ENCODE measurements at regions not wholly inside any gene's neighbourhood (a gene's known extent, or its start where the extent isn't known, plus 50 kb on each side); places are given as distances from the start of the nearest gene placed in this dataset.

DNA sequence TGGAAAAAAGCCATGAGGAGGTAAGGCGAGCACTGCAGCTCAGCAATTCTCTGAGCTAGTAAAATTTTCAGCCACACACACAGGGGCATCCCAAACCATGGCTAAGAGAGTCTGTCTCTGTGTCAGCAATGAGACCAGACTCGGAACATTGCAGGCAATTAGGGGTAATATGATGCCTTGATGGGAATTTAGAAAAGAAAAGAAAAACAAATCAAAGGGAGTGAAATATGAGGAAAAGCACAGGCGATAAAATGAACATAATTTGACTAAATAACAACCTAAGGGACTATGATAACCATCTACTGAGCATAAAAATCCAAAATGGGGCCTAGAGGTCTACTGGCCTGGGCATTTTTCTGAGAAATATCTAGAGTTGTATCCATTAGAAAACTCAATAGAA is 546.0 kb upstream of the PSMD7 start:
- TF ChIP-seq POLR2AphosphoS5 (IDR thresholded peaks at IDR 0.05; ENCODE audit: low read depth, low read length), result no peak
- TF ChIP-seq, protein P1, sequence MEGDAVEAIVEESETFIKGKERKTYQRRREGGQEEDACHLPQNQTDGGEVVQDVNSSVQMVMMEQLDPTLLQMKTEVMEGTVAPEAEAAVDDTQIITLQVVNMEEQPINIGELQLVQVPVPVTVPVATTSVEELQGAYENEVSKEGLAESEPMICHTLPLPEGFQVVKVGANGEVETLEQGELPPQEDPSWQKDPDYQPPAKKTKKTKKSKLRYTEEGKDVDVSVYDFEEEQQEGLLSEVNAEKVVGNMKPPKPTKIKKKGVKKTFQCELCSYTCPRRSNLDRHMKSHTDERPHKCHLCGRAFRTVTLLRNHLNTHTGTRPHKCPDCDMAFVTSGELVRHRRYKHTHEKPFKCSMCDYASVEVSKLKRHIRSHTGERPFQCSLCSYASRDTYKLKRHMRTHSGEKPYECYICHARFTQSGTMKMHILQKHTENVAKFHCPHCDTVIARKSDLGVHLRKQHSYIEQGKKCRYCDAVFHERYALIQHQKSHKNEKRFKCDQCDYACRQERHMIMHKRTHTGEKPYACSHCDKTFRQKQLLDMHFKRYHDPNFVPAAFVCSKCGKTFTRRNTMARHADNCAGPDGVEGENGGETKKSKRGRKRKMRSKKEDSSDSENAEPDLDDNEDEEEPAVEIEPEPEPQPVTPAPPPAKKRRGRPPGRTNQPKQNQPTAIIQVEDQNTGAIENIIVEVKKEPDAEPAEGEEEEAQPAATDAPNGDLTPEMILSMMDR (IDR thresholded peaks at IDR 0.05), result no peak

Measured in Panc1 (cell line).